Psoas muscle (tissue), 7 donors: ENCODE measurements at regions not wholly inside any gene's neighbourhood (a gene's known extent, or its start where the extent isn't known, plus 50 kb on each side); places are given as distances from the start of the nearest gene placed in this dataset.

ENCODE experiments used
- ATAC-seq, 4 donors: fragments of 200-7000 bp; cut with Tn5 transposase; one replicate each; pipeline ENCODE4 v1.9.1; 2020; ENCODE audit warnings: moderate library complexity in 3 of 4, mild to moderate bottlenecking in 2 of 4
- DNase-seq, 2 donors: peaks; one replicate each; pipeline ENCODE4 v3.0.0-alpha.2; 2020
- H3K27ac ChIP-seq: fragments of 200-600 bp; one replicate; pipeline ENCODE4 v1.8.0; 2022
- H3K27me3 ChIP-seq, 3 donors: fragments of 200-600 bp in 1 of 3; one replicate each; pipeline versions ENCODE4 v1.6.1 to v1.8.0; 2013 to 2022; ENCODE audit warnings: low read length in 2 of 3, mild to moderate bottlenecking in 2 of 3, moderate library complexity in 1 of 3; ENCODE audit not compliant: insufficient read depth in 3 of 3
- H3K36me3 ChIP-seq, 2 donors: fragments of 200-600 bp in 1 of 2; one replicate each; pipeline versions ENCODE4 v1.6.1 to v1.8.0; 2013 to 2022; ENCODE audit warnings: low read depth in 1 of 2, mild to moderate bottlenecking in 1 of 2, moderate library complexity in 1 of 2; ENCODE audit not compliant: insufficient read depth in 1 of 2
- H3K4me1 ChIP-seq: fragments of 200-600 bp; one replicate; pipeline ENCODE4 v1.8.0; 2022
- H3K4me3 ChIP-seq: fragments of 200-600 bp; one replicate; pipeline ENCODE4 v1.8.0; 2022; ENCODE audit warnings: mild to moderate bottlenecking
- H3K9me3 ChIP-seq: fragments of 200-600 bp; one replicate; pipeline ENCODE4 v1.8.0; 2022
- WGBS, 3 donors: extraction: QIAGEN DNeasy Blood & Tissue Kit; methylation state at CpG; one replicate each; pipeline versions ENCODE4 v1.1.6 to v1.1.7; 2013; 5-methylcytosine and 5-hydroxymethylcytosine counted together
- intact Hi-C, 2 donors: fragments of 100-400 bp; cut with DNase I; formaldehyde crosslinking; loops; one replicate each; pipeline versions ENCODE4 v1.11.0 to v1.14.2; 2022
- TF ChIP-seq, protein P1 (sequence below): fragments of 200-600 bp; IDR thresholded peaks from one replicate; pipeline ENCODE4 v1.8.0; 2022; ENCODE audit warnings: antibody characterized with exemption
- donor health status: healthy with polysubstance abuse.
- donor health status: DM: no; HTN: no; CAD: no; lungs with moderate emphysema.
- donor health status: Bipolar disorder and iron deficiency.
- donor health status: healthy.
- donor health status: DM: yes; HTN: yes; CAD: no.
- donor health status: DM: no; HTN: no; CAD: no.
- donor health status: DM: yes; HTN: yes; CAD: no.

DNA sequence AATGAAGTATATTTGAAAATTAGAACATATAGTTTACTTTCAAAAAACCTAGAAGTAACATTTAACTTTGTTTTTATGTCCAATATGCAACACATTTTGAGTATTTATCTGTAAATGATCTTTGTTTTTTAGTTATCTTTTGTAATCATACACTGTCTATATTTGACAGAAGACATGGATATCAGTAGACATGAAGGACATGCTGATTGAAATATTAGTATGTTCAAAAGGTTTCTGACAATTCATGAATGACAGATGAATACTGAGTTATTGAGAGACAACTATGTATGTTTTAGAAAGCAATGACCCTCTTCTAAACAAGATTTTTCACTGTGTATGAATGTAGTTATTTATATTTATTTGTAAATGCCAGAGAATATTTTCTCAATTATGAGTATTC is 215.6 kb upstream of the TMEFF2 start:
- Histone ChIP-seq H3K36me3 (no peaks in the 10 kb centered on the region), H3K27ac (no peak overlapping the region), H3K4me3 (no peak overlapping the region), H3K9me3 (no peaks in the 10 kb centered on the region), H3K4me1 (no peaks in the 10 kb centered on the region), H3K27me3 (no peaks in the 10 kb centered on the region)
- DNase-seq: no peak
- intact Hi-C loops: no loop called here
- TF ChIP-seq, protein P1, sequence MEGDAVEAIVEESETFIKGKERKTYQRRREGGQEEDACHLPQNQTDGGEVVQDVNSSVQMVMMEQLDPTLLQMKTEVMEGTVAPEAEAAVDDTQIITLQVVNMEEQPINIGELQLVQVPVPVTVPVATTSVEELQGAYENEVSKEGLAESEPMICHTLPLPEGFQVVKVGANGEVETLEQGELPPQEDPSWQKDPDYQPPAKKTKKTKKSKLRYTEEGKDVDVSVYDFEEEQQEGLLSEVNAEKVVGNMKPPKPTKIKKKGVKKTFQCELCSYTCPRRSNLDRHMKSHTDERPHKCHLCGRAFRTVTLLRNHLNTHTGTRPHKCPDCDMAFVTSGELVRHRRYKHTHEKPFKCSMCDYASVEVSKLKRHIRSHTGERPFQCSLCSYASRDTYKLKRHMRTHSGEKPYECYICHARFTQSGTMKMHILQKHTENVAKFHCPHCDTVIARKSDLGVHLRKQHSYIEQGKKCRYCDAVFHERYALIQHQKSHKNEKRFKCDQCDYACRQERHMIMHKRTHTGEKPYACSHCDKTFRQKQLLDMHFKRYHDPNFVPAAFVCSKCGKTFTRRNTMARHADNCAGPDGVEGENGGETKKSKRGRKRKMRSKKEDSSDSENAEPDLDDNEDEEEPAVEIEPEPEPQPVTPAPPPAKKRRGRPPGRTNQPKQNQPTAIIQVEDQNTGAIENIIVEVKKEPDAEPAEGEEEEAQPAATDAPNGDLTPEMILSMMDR: no peak
- ATAC-seq: no peak

DNA sequence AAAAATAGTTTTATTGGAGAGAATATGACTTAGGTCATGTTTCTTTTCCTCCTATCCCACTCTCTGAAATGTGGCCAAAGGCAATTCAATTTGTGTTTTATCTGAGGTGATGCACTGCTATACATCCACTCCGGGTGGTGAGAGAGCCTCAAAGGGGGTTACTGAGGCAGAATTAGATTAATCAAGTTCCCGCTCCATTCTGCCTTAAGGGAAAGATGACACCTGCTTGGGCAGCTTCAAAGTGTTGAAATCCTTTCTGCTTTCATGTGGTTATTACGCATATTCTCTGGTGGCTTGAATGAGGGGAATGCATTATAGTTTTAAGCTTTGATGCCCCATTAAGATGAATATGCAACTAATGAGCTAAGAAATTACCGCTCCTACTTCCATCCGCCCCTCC is 213.0 kb upstream of the TMEFF2 start:
- H3K27ac ChIP-seq: no peak overlapping the region
- H3K9me3 ChIP-seq: no peaks in the 10 kb centered on the region
- no peak for DNase-seq
- TF ChIP-seq, protein P1: no peak
- 73 to 77% (median 74%) methylated on average over 5 of the region's 5 CpGs for WGBS, 3 donors
- no peaks in the 10 kb centered on the region for H3K4me1 ChIP-seq
- no peak overlapping the region for H3K4me3 ChIP-seq
- intact Hi-C loops: no loop called here
- ATAC-seq: no peak
- H3K27me3 ChIP-seq: no peaks in the 10 kb centered on the region
- no peaks in the 10 kb centered on the region for H3K36me3 ChIP-seq

DNA sequence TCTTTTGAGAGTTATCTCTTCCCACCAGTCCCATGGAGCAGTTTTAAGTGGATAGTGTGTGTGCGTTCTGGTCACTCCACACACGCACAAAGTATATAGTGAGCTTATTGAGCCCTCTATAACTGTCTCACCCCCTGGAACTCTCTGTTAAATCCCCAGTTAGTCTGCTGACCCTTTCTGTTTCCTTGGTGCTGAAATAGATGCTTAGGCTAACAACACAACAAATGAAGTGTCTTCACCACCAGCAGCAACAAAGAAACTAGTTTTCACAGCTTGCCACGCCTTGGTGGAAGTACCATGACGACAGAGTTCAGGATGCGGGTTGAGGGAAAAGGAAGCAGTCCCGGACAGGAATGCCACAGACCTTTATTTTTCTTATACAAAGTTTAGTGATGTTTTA is 203.5 kb upstream of the TMEFF2 start:
- TF ChIP-seq, protein P1: no peak
- Histone ChIP-seq H3K36me3 (no peaks in the 10 kb centered on the region), H3K27me3 (no peaks in the 10 kb centered on the region), H3K4me1 (no peaks in the 10 kb centered on the region), H3K9me3 (no peaks in the 10 kb centered on the region), H3K4me3 (no peak overlapping the region), H3K27ac (no peak overlapping the region)
- WGBS, 3 donors: 85 to 87% (median 86%) methylated on average over 6 of the region's 6 CpGs
- DNase-seq (no peak), ATAC-seq (no peak)
- intact Hi-C loops: no loop called here

DNA sequence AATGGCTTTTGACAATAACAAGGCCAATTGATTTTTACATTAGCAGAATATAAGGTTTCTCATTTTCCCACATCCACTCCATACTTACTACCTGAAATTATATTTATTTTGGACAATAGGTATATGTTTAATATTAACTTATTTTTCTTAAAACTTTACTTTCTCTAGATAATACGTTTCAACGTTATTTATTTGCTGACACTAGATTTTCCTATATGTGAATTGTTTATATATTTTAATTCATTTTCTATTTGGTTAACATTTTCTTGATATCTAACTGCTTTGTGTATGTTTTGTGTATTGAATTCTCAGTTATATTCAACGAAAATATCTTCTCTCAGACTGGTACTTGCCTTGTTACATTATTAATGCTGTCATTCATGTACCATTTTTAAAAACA is 199.9 kb upstream of the TMEFF2 start:
- WGBS, 3 donors: 92 to 98% (median 92%) methylated on average over 3 of the region's 3 CpGs
- H3K27ac ChIP-seq: no peak overlapping the region
- H3K4me3 ChIP-seq: no peak overlapping the region
- intact Hi-C loops: no loop called here
- no peaks in the 10 kb centered on the region for H3K4me1 ChIP-seq
- no peaks in the 10 kb centered on the region for H3K9me3 ChIP-seq
- H3K36me3 ChIP-seq: no peaks in the 10 kb centered on the region
- ATAC-seq: no peak
- no peak for DNase-seq
- no peaks in the 10 kb centered on the region for H3K27me3 ChIP-seq
- TF ChIP-seq, protein P1: no peak

DNA sequence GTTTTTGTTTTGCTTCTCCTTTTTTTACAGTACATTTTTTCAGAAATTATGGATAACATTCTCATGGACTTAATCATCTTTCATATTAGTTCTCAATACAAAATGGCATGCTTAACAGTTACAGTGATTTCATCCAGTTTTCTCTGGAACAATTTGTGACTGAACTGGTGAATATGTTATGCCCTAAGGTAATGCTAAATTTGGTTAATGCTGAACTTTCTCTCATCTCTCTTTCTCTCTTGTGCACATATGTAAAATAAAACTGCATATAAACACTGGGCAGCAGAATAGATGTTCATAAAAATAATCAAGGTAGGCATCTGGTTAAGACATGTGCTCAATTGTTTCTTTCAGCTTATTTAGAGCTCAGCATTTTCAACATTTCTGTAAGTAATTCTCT is 196.3 kb upstream of the TMEFF2 start:
- Histone ChIP-seq H3K27me3 (no peaks in the 10 kb centered on the region), H3K4me3 (no peak overlapping the region), H3K9me3 (no peaks in the 10 kb centered on the region), H3K27ac (no peak overlapping the region), H3K36me3 (no peaks in the 10 kb centered on the region), H3K4me1 (no peaks in the 10 kb centered on the region)
- TF ChIP-seq, protein P1: no peak
- intact Hi-C loops: no loop called here
- no peak for ATAC-seq
- no peak for DNase-seq
